GM21529 (cell line): ENCODE measurements at regions not wholly inside any gene's neighbourhood (a gene's known extent, or its start where the extent isn't known, plus 50 kb on each side); places are given as distances from the start of the nearest gene placed in this dataset.
"Not testable (repeated sequence)": the region's sequence is repeated elsewhere in the genome, so short reads cannot be mapped to it uniquely, and the experiment has no call there.

ENCODE experiments used
- ATAC-seq: cut with Tn5 transposase; IDR thresholded peaks from one replicate; pipeline ENCODE4 v1.9.1; 2021; ENCODE audit not compliant: unreplicated experiment

DNA sequence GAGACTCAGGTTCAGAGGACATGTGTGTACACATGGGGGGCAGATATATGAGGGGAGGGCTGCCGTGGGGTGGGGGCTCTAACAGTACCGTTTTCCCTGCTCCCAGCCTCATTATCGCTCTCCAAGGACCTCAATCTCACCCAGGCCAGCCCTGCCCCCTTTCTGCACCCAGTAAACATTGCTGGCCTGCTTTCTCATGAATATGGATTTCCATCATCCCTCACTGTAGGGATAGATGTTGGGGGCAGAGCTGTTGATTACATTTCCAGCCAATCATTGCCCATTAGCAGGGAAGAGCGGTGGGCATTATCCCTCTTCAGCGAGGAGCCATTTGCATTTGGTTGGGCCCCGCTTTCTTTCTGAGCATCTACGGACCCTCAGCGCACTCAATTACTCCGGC, 273.8 kb downstream of the RPS6KC1 start:
- no peak for ATAC-seq

DNA sequence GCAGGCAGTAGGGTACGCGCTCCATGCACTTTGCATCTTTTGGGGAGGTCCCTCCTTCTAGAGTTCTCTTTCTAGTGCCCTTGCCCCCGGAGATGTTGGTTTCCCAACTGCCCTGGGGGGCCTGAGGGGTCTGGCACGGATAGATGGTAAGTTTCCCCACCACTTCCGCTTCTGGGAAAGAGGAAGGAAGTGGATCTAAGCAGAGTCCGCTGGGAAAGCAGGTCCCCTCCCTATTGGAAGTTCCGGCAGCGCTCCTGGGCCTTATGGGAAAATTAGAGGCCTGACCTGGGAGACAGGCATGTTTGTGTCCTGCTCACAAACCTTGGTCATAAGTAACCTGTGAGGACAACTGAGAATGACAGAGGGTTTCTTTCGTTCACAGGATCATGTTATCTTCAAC, 274.4 kb downstream of the RPS6KC1 start:
- no peak for ATAC-seq

DNA sequence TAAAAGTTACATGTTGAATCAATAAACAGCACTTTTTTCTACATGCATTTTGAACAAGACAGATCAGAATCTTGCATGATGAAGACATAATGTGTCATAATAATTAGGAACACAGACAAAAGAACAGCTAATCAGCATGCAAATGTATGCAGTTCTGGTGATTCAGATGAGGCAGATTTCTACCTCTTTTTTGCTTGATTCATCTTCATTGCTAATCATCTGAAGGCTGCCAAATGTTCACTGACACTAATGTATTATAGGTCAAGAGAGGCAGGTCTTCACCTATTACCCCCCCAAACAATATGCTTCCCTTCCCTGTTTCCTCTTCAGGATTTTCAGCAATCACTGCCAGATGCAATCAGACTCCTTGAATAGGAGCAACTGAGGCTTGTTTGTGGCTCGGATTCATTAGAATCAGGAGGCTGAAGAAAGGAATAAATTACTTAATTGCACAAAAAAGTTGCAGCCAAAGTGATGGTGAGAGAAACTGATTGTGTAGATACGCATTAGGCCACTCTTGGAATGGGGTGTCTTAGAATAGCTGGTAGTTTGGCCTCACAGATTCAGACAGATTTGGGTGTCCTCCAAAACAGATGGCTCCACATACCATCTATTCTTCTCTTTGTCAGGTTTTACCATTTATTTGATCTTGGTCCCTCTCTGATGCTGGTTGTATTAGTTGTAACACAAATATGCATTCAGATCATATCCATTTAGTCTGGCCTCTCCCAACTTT, 275.4 kb downstream of the RPS6KC1 start:
- no peak for ATAC-seq

DNA sequence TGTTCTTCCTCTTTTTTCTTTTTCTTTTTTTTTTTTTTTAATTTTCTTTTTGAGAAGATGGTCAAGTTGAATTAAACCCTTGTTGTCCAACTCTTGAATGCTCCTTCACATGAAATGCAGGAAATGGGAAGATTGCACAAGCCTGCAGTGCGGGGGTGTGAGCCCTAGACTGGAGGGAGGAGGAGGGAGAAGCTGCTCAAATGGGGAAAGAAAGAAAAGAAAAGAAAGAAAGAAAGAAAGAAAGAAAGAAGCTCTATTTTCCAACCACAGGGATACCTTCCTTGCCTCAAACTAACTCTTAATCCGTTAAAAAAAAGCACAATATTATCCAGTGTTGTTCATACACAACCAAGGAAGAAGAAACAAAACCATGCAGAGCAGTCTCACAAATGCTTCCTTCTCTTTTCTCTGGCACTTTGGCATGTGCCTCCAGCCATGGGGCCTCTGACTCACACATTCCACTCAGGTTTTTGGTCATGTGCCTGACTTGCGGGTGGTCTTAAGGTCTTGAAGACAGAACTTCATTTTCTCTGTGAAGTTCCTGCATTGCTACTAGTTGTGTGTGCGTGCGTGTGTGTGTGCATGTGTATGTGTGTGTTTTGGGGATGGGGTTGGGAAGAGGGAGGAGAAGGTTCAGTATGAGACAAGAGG, 276.1 kb downstream of the RPS6KC1 start:
- ATAC-seq: no peak

DNA sequence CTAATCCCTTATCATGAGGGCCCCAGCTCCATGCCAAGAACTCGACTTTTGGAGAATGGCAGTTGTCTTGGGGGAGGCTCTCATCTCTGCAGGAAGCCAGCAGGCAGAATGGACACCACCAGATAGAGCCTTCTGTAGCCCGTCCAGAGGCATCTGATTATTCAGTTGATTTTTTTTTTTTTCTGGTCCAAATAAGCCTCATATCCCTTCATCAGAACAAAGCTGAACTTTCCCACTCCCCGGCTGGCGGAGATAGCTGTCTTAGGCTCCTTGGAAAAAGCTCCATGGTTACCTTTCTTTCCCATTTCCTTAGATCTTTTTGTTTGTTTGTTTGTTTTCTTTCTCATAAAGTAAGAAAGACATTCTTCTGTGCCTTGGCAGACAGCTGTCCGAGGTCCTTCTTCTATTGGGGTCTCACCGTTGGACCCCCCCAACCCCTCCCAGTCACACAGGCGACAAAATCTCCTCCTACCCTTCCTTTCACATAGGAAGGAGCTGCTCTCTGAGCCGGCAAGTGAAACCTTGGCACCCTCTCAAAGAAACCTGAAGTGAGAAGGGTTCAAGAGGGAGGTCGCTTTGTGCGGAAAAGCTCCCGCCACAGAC, 278.5 kb downstream of the RPS6KC1 start:
- ATAC-seq: no peak

DNA sequence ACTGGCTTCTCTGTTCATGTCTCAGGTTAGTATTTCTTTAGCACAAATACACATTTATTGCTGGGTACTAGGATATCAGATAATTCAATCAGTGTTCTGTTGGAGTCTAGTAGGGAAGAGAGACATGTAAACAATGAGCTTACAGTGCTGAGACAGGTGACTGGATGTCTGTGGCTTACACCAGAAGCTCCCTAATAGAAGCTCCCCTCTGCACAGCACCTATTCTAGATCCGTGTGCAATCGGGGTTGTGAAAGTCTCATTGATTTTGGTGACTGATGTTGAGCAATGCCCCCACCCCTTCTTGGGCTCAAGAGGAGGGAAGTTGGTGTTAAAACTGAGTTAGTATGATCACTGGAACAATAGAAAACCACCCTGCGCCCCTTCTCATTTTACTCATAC, 279.2 kb downstream of the RPS6KC1 start:
- ATAC-seq: no peak

DNA sequence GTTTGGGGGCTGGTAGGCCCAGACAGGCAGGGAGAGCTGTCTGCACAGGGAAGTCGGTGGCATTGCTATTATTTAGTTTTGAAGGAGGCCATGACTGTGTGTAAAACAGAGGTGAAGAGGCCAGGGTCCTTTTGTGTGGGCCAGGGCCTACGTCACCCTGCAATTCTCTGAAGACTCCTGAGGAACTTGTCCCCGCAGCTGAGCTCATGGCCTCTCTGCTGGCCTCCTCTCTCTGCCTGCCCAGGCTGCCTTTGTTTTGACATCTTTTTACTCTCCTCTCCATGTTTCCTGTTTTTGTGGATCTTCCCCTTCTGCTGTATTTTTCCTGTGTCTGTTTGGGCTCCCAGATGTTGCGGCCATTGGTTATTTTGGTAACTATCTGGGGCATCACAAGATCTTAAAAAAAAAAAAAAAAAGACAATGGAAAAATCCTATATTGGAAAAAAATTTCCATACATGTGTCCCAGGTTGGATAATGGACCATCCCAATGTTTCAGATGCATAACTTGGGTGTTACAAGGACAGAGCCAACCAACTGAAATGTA, 280.7 kb downstream of the RPS6KC1 start:
- ATAC-seq: no peak

DNA sequence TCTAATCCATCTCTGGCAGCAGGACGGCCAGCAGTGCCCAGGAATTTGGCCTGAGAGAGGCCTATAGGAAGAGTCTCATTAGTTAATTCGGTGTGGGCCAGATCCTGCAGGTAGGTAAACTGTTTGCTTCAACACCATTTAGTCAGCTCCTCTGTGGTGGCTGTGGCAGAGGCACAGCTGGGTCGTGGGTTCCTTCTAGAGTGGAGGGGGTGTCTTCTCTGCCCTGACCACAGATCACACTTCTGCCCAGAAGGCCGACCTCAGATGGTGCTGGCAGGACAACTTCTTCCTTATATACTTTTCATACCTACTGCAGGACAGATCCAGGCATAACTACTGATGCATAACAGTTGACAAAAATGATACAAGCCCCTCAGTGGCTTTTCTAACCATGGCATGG, 281.4 kb downstream of the RPS6KC1 start:
- no peak for ATAC-seq

DNA sequence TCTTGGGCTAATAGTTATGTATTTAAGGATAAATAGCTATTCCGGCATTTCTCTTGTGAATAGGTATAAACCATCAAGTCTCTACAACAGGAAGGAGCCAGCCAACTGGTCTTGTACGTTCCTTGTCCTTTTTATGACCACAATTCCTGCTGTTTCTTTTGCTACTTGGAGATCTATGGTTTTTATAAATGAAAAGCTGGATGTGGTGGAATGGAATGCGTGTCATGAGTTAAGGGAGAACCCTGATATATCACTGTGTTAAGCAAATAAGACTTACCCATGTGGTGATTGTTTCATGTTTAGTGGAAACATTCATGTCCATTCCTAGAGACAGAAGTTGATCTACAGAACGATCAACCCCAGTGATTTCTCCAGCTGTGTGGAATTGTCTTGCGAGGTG, 282.1 kb downstream of the RPS6KC1 start:
- no peak for ATAC-seq

DNA sequence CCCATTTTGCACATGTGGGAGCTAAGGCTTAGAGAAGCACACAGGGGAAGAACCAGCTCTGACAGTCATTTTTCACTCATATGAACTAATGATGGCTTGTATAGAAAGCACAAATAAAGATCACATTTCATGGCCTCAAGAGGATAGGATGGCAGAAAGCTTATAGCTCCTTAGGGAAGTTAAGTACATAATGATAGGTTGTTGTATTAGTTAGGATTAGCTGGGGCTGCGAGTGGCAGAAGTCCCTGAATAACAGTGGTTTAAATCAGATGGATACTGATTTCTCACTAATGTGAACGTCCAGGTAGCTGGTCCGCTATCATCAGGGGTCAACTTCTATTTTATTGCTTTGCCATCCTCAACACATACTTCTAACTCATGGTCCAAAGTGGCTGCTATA, 284.0 kb downstream of the RPS6KC1 start:
- no peak for ATAC-seq

DNA sequence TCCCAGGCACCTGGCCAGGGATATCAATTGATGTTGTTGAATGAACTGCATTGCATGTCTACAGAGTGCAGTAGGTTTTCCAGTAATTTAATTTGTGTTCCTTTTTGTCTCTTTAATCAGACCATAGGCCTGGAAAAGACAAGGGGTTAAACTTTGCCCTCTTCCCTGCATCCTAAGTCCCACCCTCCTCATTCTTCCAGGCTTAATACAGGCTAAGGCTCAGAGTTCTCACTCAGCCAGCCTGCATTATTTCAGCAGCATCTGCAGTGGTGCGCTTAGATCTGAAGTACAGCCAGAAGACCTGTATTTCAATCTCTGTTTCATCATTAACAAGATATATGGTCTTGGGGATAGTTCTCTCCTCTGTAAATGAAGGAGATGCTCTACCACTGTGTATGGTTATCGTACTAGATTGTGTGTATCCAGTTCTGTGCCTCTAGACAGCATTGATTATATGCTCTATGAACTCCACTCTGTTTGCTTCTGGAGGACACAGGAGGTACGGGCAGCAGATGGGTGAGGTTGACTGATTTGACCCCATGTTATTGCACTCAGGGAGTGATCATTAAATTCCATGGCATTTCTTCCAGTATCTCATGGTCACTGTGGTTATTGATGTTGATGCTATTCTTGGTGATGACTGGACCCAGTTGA, 286.1 kb downstream of the RPS6KC1 start:
- ATAC-seq: no peak

DNA sequence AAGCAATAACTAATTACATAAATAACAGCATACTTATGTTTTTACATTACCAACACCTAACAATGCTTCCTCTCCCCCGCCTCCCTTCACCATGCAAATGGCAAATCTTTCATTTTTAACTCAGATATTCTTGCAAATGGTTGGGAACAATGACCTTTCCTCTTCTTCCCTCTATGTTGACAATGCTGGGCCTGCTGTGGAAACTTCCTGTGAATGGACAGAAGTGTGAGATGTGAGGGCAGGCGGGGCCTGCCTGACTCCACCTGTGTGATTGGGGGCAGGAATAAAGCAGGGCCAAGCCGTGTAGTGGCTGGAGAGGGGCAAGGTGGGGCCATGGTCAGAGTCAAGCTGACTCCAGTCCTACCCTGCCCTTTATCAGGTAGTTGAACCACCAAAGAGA, 289.6 kb downstream of the RPS6KC1 start:
- no peak for ATAC-seq

DNA sequence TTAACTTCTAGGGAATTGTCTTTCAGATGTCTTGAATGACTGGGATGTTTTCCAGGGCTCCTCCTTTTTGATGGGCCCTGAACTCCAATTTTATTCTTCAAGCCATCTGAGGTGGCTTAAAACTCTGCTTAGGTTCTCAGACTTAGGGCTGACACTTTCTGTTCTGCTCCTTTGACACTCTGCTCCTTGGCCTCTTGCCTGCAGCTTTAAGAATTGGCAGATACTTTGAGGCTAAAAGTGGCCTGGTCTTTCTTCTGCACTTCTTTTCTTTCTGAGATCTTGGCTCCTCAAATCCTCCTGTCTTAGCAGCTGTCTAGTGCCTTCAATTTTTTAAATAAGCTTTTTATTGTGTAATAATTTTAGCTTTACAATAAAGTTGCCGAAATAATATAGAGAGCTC, 294.6 kb downstream of the RPS6KC1 start:
- ATAC-seq: no peak

DNA sequence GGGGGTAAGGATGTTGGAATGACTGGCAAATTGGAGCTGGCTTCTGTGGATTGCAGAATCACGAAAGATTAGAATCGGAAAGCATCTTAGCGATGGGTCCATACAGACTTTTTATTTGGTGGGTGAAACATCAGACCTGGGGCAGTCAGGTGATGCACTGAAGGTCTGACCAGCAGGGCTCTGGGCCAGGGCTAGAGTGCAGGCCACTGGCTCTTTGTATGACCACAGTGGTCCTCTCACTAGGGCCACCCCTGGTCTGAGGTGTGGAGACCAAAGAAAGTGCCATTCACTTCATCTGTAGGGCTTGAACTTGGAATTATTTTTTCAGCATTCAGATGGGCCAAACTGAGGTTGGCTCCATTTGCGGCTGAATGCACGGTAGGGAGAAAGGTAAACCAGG, 306.4 kb downstream of the RPS6KC1 start:
- ATAC-seq: no peak

DNA sequence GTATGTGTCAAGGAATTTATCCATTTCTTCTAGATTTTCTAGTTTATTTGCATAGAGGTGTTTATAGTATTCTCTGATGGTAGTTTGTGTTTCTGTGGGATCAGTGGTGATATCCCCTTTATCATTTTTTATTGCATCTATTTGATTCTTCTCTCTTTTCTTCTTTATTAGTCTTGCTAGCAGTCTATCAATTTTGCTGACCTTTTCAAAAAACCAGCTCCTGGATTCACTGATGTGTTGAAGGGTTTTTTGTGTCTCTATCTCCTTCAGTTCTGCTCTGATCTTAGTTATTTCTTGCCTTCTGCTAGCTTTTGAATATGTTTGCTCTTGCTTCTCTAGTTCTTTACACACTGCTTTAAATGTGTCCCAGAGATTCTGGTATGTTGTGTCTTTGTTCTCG, 307.3 kb downstream of the RPS6KC1 start:
- ATAC-seq: not testable (repeated sequence)

DNA sequence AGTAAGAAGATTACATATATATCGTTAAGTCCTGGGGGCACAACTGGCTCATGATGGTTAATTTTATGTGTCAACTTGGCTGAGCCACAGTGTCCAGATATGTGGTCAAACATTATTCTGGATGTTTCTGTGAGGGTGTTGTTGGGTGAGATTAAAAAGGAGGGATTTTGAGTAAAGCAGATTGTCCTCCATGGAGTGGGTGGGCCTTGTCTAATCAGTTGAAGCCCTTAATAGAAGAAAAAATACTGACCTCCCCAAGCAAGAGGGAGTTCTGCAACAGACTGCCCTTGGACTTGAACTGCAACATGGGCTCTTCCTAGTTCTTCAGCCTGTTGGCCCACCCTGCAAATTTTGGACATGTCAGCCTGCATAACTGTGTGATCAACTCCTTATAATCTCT, 311.6 kb downstream of the RPS6KC1 start:
- ATAC-seq: no peak

DNA sequence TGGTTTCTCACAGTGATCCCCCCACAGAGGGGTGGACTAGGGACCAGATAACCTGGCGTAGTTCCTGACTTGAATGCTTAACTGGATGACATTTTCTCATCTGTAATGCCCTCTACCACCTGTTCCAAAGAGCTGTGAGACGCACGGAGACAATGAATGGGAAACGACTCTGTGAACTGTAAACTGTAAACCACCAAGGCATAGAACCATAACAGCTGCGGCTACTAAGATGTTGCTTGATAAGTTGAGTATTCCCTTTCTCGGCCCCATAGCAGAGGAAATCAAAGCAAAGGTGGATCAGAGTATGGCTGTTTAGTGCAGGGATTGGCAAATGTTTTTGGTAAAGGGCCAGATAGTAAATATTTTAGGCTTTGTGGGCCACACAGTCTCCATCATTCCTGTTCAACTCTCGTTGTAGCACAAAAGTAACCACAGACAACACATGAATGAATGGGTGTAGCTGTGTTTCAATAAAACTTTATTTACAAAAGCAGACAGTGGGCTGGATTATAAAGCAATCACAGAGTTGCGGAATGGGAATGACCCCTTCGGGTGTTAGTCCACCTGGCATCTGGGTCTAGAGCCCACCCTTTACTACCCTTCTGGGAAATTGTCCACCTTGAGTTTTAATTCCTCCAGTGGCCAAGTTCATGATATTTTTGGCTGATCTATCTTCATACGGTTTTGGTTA, 315.2 kb downstream of the RPS6KC1 start:
- no peak for ATAC-seq

DNA sequence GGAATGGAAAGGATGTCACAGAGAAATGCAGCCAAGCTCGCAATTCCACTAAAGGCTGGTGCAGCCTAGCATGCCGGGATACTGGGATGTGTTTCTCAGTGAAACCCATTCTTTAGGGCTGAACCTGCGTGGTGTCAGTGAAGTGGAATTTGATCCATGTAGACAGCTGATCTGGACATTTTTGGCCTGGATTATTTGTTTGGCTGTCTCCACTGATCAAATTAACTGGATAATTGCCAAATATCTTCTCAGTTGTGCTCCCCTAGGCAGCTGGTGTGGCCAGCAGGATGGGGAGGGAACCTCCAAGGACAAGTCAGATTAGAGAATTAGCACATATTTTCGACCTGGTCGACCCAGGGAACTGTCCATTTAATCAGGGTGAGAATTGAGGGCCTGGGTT, 318.4 kb downstream of the RPS6KC1 start:
- no peak for ATAC-seq

DNA sequence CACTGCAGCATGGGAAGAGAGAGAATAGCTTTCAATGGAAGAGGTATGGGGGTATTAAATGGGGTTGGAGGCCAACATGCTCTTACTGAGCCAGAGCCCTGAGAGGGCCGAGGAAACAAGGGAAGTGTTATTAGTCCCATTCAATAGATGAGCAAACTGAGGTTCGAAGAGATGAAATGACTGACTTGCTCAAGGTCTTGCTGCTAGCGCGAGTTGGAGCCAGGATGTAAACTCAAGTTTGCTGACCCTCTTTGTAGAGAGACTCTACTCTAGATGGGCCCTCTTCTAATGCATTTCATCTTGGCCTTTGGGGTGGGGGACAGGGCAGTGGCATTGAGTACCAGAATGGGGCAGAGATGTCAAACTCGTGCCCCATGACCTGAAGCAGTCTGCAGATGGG, 319.5 kb downstream of the RPS6KC1 start:
- no peak for ATAC-seq

DNA sequence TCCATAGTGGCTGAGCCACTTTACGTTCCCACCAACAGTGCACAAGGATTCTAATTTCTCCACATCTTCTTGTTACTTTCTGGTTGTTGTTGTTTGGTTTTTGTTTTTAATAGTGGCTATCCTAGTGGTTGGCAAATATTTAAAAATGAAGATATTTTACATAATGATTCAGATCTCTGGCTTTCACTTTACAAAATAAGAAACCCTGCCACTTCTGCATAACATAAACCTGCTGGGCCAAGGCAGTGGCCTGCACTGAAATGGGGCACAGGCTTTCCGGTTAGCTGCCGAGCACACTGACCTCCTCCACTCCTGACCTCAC, 320.4 kb downstream of the RPS6KC1 start:
- no peak for ATAC-seq
